Prostate gland (tissue), 2 donors: ENCODE measurements at regions not wholly inside any gene's neighbourhood (a gene's known extent, or its start where the extent isn't known, plus 50 kb on each side); places are given as distances from the start of the nearest gene placed in this dataset.

Experiments used
- DNase-seq: peaks from one replicate; pipeline ENCODE4 v3.0.0-alpha.2; 2019; ENCODE audit warnings: low spot score
- H3K27ac ChIP-seq, 2 donors: fragments of 200-600 bp; sonication (generic); 2 replicates each; pipeline ENCODE4 v1.5.1; 2017 to 2019
- H3K27me3 ChIP-seq: fragments of 200-600 bp; sonication (generic); replicated peaks from 2 replicates; pipeline ENCODE4 v1.5.1; 2019; ENCODE audit not compliant: insufficient read depth
- H3K36me3 ChIP-seq, 2 donors: fragments of 200-600 bp; sonication (generic); 1 replicate in 1 of 2; 2 replicates in 1 of 2; pipeline versions ENCODE4 v1.5.1 to v1.8.1; 2017 to 2019
- H3K4me1 ChIP-seq: fragments of 200-600 bp; sonication (generic); replicated peaks from 2 replicates; pipeline ENCODE4 v1.5.1; 2019
- H3K4me3 ChIP-seq, 2 donors: fragments of 200-600 bp; sonication (generic); 2 replicates each; pipeline ENCODE4 v1.5.1; 2017 to 2019
- H3K9me3 ChIP-seq: fragments of 200-600 bp; sonication (generic); 2 replicates; pipeline ENCODE4 v1.5.1; 2017
- POLR2A ChIP-seq: fragments of 450-650 bp; IDR thresholded peaks from one replicate; pipeline ENCODE4 v1.6.1; 2016; ENCODE audit warnings: antibody characterized with exemption, mild to moderate bottlenecking
- POLR2AphosphoS5 ChIP-seq: sonication (generic); formaldehyde crosslinking; IDR thresholded peaks from one replicate; pipeline ENCODE4 v1.6.1; 2017; ENCODE audit warnings: antibody characterized with exemption
- WGBS: methylation state at CpG from one replicate; pipeline ENCODE4 v1.1.5; 2018; 5-methylcytosine and 5-hydroxymethylcytosine counted together
- intact Hi-C: fragments of 100-400 bp; cut with DNase I; formaldehyde crosslinking; loops from one replicate; pipeline ENCODE4 v1.14.2; 2022
- TF ChIP-seq, protein P1 (sequence below), 4 experiments: fragments of 200-600 bp in 2 of 4; fragments of 450-650 bp in 2 of 4; sonication (generic) in 2 of 4; IDR thresholded peaks; 1 replicate in 3 of 4; 2 replicates in 1 of 4; pipeline ENCODE4 v1.5.1; 2016 to 2019; ENCODE audit warnings: antibody characterized with exemption in 4 of 4, mild to moderate bottlenecking in 2 of 4, moderate library complexity in 2 of 4

GRCh38 chr3:188025555-188025954, 128.4 kb upstream of the LPP start:
- TF ChIP-seq POLR2AphosphoS5, result no peak
- TF ChIP-seq, protein P1, sequence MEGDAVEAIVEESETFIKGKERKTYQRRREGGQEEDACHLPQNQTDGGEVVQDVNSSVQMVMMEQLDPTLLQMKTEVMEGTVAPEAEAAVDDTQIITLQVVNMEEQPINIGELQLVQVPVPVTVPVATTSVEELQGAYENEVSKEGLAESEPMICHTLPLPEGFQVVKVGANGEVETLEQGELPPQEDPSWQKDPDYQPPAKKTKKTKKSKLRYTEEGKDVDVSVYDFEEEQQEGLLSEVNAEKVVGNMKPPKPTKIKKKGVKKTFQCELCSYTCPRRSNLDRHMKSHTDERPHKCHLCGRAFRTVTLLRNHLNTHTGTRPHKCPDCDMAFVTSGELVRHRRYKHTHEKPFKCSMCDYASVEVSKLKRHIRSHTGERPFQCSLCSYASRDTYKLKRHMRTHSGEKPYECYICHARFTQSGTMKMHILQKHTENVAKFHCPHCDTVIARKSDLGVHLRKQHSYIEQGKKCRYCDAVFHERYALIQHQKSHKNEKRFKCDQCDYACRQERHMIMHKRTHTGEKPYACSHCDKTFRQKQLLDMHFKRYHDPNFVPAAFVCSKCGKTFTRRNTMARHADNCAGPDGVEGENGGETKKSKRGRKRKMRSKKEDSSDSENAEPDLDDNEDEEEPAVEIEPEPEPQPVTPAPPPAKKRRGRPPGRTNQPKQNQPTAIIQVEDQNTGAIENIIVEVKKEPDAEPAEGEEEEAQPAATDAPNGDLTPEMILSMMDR (IDR thresholded peaks at IDR 0.05), result no peak
- TF ChIP-seq POLR2A, result no peak
- Histone ChIP-seq H3K27me3 (no peaks in the 10 kb centered on the region), H3K36me3 (no peaks in the 10 kb centered on the region), H3K4me3 (no peak overlapping the region), H3K27ac (no peak overlapping the region), H3K4me1 (no peaks in the 10 kb centered on the region), H3K9me3 (no peaks in the 10 kb centered on the region)
- intact Hi-C loops, result no loop called here
- WGBS, result 86% methylated on average over 6 of the region's 6 CpGs
- no peak for DNase-seq

DNA sequence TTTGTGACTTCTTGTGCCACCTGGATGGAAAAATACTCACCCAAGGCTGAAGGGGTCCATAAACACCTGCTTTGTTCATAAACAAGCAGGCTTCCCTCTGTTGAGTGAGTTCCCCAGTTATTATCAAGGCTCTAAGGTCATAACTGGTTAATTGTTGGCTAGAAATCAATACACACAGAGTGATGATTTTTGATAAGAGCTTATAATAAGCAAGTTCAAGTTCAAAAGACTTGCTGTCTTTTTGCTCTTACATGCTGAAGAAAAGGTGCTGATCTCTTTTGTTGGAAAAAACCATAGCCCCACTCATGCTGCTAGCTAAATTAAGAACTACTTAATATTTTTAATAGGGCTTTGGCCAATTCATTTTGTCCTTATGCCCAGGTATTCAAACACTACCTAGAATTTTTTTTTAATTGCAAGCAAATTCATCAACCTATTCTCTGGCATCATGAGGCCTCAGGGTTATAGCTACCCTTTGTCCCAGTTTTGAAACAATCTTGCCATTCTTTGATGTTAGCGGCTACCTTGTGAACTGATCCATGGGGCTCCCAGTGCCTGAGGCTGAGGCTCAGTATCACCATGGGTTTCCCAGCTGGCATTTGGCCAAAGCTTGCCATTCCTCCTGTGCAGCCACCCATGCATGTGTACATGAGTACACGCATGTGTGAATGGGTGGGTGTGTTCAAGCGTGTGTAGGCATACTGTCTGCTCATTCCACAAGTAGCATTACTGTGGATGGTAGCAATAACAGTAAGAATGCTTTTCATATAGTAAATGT, 127.6 kb upstream of the LPP start:
- no peak overlapping the region for H3K27ac ChIP-seq
- no peaks in the 10 kb centered on the region for H3K27me3 ChIP-seq
- no peaks in the 10 kb centered on the region for H3K36me3 ChIP-seq
- no peak for DNase-seq
- TF ChIP-seq, protein P1 (IDR thresholded peaks at IDR 0.05), result no peak
- no peak for TF ChIP-seq POLR2A
- TF ChIP-seq POLR2AphosphoS5, result no peak
- H3K4me3 ChIP-seq, result no peak overlapping the region
- 80% methylated on average over 3 of the region's 3 CpGs for WGBS
- intact Hi-C loops, result no loop called here
- H3K9me3 ChIP-seq, result no peaks in the 10 kb centered on the region
- no peaks in the 10 kb centered on the region for H3K4me1 ChIP-seq

DNA sequence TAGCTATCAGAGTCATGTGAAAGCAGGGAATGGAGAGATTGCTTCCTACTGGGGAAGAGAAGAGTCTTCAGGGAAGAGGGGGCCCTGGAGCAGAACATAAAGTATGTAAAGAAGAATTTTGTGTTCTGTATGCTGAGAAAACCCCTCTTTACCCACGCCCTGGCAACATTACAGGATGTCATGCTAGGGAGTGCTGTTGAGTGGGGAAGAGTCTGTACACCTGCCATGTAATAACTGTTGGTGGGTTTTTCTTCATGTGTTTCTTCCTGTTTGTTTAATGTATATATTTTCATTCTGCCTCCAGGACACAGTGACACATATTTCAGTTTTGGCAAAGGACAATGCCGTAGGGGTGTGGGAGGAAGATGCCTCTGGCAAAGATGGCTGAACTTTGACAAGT, 122.8 kb upstream of the LPP start:
- Histone ChIP-seq H3K4me3 (no peak overlapping the region), H3K27me3 (no peaks in the 10 kb centered on the region), H3K36me3 (no peaks in the 10 kb centered on the region), H3K27ac (no peak overlapping the region), H3K4me1 (no peaks in the 10 kb centered on the region), H3K9me3 (no peaks in the 10 kb centered on the region)
- TF ChIP-seq POLR2AphosphoS5 (no peak), POLR2A (no peak)
- TF ChIP-seq, protein P1 (IDR thresholded peaks at IDR 0.05), result no peak
- WGBS, result 68% methylated on average over 2 of the region's 2 CpGs
- no peak for DNase-seq
- intact Hi-C loops, result no loop called here

- Histone ChIP-seq H3K4me3 (no peak overlapping the region), H3K4me1 (no peaks in the 10 kb centered on the region), H3K27ac (no peak overlapping the region), H3K36me3 (no peaks in the 10 kb centered on the region), H3K27me3 (no peaks in the 10 kb centered on the region), H3K9me3 (no peaks in the 10 kb centered on the region)
- WGBS, result 91% methylated on average over 3 of the region's 3 CpGs
- TF ChIP-seq POLR2A (no peak), POLR2AphosphoS5 (no peak)
- TF ChIP-seq, protein P1 (IDR thresholded peaks at IDR 0.05), result no peak
- DNase-seq, result no peak
- intact Hi-C loops, result no loop called here
Observed at GRCh38 chr3:188034989-188035388, 119.0 kb upstream of the LPP start.
